ENCODE measurements at regions not wholly inside any gene's neighbourhood (a gene's known extent, or its start where the extent isn't known, plus 50 kb on each side); places are given as distances from the start of the nearest gene placed in this dataset.

DNA sequence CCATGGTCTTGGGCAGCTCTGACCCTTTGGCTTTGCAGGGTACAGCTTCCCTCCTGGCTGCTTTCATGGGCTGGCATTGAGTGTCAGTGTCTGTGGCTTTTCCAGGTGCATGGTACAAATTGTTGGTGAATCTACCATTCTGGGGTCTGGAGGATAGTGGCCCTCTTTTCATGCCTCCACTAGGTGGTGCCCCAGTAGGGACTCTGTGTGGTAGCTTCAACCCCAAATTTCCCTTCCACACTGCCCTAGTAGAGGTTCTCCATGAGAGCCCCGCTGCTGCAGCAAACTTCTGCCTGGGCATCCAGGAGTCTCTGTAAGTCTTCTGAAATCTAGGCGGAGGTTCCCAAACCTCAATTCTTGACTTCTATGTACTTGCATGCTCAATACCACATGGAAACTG is 494.5 kb upstream of the LRRC7 start:
- TF ChIP-seq, protein P1, sequence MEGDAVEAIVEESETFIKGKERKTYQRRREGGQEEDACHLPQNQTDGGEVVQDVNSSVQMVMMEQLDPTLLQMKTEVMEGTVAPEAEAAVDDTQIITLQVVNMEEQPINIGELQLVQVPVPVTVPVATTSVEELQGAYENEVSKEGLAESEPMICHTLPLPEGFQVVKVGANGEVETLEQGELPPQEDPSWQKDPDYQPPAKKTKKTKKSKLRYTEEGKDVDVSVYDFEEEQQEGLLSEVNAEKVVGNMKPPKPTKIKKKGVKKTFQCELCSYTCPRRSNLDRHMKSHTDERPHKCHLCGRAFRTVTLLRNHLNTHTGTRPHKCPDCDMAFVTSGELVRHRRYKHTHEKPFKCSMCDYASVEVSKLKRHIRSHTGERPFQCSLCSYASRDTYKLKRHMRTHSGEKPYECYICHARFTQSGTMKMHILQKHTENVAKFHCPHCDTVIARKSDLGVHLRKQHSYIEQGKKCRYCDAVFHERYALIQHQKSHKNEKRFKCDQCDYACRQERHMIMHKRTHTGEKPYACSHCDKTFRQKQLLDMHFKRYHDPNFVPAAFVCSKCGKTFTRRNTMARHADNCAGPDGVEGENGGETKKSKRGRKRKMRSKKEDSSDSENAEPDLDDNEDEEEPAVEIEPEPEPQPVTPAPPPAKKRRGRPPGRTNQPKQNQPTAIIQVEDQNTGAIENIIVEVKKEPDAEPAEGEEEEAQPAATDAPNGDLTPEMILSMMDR (IDR thresholded peaks at IDR 0.05 in 8 of 11, conservative IDR thresholded peaks at IDR 0.05 in 3 of 11): no peak
- TF ChIP-seq POLR2AphosphoS5 (IDR thresholded peaks at IDR 0.05) (no peak), POLR2A (IDR thresholded peaks at IDR 0.05) (no peak)
